SW 1271 (cell line): ENCODE measurements at regions not wholly inside any gene's neighbourhood (a gene's known extent, or its start where the extent isn't known, plus 50 kb on each side); places are given as distances from the start of the nearest gene placed in this dataset.
"Not testable (repeated sequence)": the region's sequence is repeated elsewhere in the genome, so short reads cannot be mapped to it uniquely, and the experiment has no call there.

Source experiments
- DNase-seq, 2 experiments: peaks; one replicate each; lab custom pipeline; 2025; lab: John Stamatoyannopoulos, UW

GRCh38 chr9:135360617-135361016, 119.0 kb upstream of the PPP1R26 start:
- no peak for DNase-seq

- not testable (repeated sequence) for DNase-seq
Measured at GRCh38 chr9:135361668-135362067, 117.9 kb upstream of the PPP1R26 start.

GRCh38 chr9:135363596-135363995, 116.0 kb upstream of the PPP1R26 start:
- DNase-seq = no peak

GRCh38 chr9:135365013-135365768, 114.4 kb upstream of the PPP1R26 start:
- no peak for DNase-seq

GRCh38 chr9:135366104-135366503, 113.5 kb upstream of the PPP1R26 start:
- no peak for DNase-seq

- DNase-seq = no peak
Measured at GRCh38 chr9:135369412-135369990, 110.1 kb upstream of the PPP1R26 start.

- no peak for DNase-seq
Measured at GRCh38 chr9:135370411-135371375, 108.9 kb upstream of the PPP1R26 start.

- no peak for DNase-seq
Measured at GRCh38 chr9:135371535-135371934, 108.0 kb upstream of the PPP1R26 start.

GRCh38 chr9:135372036-135372435, 107.5 kb upstream of the PPP1R26 start:
- no peak for DNase-seq

- no peak for DNase-seq
Measured at GRCh38 chr9:135372501-135373008, 107.0 kb upstream of the PPP1R26 start.

GRCh38 chr9:135373151-135373685, 106.4 kb upstream of the PPP1R26 start:
- no peak for DNase-seq

- DNase-seq = no peak
Measured at GRCh38 chr9:135373820-135374219, 105.8 kb upstream of the PPP1R26 start.

GRCh38 chr9:135374591-135374990, 105.0 kb upstream of the PPP1R26 start:
- DNase-seq = no peak

- DNase-seq = no peak
Measured at GRCh38 chr9:135375001-135375400, 104.6 kb upstream of the PPP1R26 start.

- no peak for DNase-seq
Measured at GRCh38 chr9:135376511-135377265, 102.9 kb upstream of the PPP1R26 start.

GRCh38 chr9:135377431-135377830, 102.2 kb upstream of the PPP1R26 start:
- DNase-seq = no peak

- DNase-seq = no peak
Measured at GRCh38 chr9:135378751-135379150, 100.8 kb upstream of the PPP1R26 start.

GRCh38 chr9:135379540-135380267, 99.9 kb upstream of the PPP1R26 start:
- no peak for DNase-seq

- no peak for DNase-seq
Measured at GRCh38 chr9:135380311-135380960, 99.1 kb upstream of the PPP1R26 start.

- no peak for DNase-seq
Measured at GRCh38 chr9:135381762-135382310, 97.7 kb upstream of the PPP1R26 start.
